H9 (cell line): ENCODE measurements at regions not wholly inside any gene's neighbourhood (a gene's known extent, or its start where the extent isn't known, plus 50 kb on each side); places are given as distances from the start of the nearest gene placed in this dataset.

ENCODE experiments used
- DNase-seq: peaks from one replicate; pipeline ENCODE4 v3.0.0-alpha.2; 2017
- H2AFZ ChIP-seq: one replicate; pipeline ENCODE4 v1.6.1; 2013; ENCODE audit warnings: mild to moderate bottlenecking, low read length, control low read depth, moderate library complexity
- H2AK5ac ChIP-seq: 2 replicates; pipeline ENCODE4 v1.6.1; 2013; ENCODE audit warnings: low read length, control low read depth, mixed read lengths; ENCODE audit not compliant: insufficient read length
- H2BK120ac ChIP-seq: one replicate; pipeline ENCODE4 v1.6.1; 2013; ENCODE audit warnings: low read depth, mild to moderate bottlenecking, low read length, control low read depth, inconsistent platforms; ENCODE audit not compliant: poor library complexity, severe bottlenecking
- H2BK12ac ChIP-seq: 2 replicates; pipeline ENCODE4 v1.6.1; 2013; ENCODE audit warnings: low read length, control low read depth, mixed read lengths, low read depth; ENCODE audit not compliant: insufficient read length
- H2BK15ac ChIP-seq: 2 replicates; pipeline ENCODE4 v1.6.1; 2013; ENCODE audit warnings: low read depth, low read length, control low read depth
- H2BK20ac ChIP-seq: one replicate; pipeline ENCODE4 v1.6.1; 2013; ENCODE audit warnings: low read depth, mild to moderate bottlenecking, low read length, control low read depth, inconsistent platforms; ENCODE audit not compliant: poor library complexity, severe bottlenecking
- H2BK5ac ChIP-seq: 2 replicates; pipeline ENCODE4 v1.6.1; 2013; ENCODE audit warnings: low read length, control low read depth, mixed read lengths; ENCODE audit not compliant: insufficient read length
- H3K14ac ChIP-seq: 2 replicates; pipeline ENCODE4 v1.6.1; 2013; ENCODE audit warnings: low read length, control low read depth; ENCODE audit not compliant: insufficient read depth
- H3K18ac ChIP-seq: 2 replicates; pipeline ENCODE4 v1.6.1; 2013; ENCODE audit warnings: low read depth, mild to moderate bottlenecking, mixed read lengths, low read length, control low read depth; ENCODE audit not compliant: insufficient read length
- H3K23ac ChIP-seq: 2 replicates; pipeline ENCODE4 v1.6.1; 2013; ENCODE audit warnings: low read length, control low read depth, mixed read lengths, low read depth; ENCODE audit not compliant: insufficient read length
- H3K23me2 ChIP-seq: 2 replicates; pipeline ENCODE4 v1.6.1; 2013; ENCODE audit warnings: low read depth, mild to moderate bottlenecking, mixed read lengths, low read length, control low read depth; ENCODE audit not compliant: insufficient read length, poor library complexity, severe bottlenecking
- H3K27ac ChIP-seq: 2 replicates; pipeline ENCODE4 v1.5.1; 2013; ENCODE audit warnings: low read length, control low read depth, mixed read lengths, low read depth; ENCODE audit not compliant: insufficient read length
- H3K27me3 ChIP-seq: 2 replicates; pipeline ENCODE4 v1.6.1; 2013; ENCODE audit warnings: low read length, control low read depth, inconsistent platforms; ENCODE audit not compliant: insufficient read depth
- H3K4ac ChIP-seq: 2 replicates; pipeline ENCODE4 v1.6.1; 2013; ENCODE audit warnings: low read depth, mild to moderate bottlenecking, control low read depth, inconsistent platforms, low read length, moderate library complexity
- H3K4me1 ChIP-seq: 2 replicates; pipeline ENCODE4 v1.6.1; 2013; ENCODE audit warnings: low read length, control low read depth, inconsistent platforms; ENCODE audit not compliant: insufficient read depth
- H3K4me2 ChIP-seq: 2 replicates; pipeline ENCODE4 v1.6.1; 2013; ENCODE audit warnings: low read length, control low read depth, mixed read lengths; ENCODE audit not compliant: insufficient read length, insufficient read depth
- H3K56ac ChIP-seq: 2 replicates; pipeline ENCODE4 v1.6.1; 2013; ENCODE audit warnings: low read depth, mild to moderate bottlenecking, mixed read lengths, low read length, control low read depth; ENCODE audit not compliant: insufficient read length
- H3K79me1 ChIP-seq: 2 replicates; pipeline ENCODE4 v1.6.1; 2013; ENCODE audit warnings: low read depth, mild to moderate bottlenecking, moderate library complexity, low read length, control low read depth, inconsistent platforms; ENCODE audit not compliant: insufficient read depth, poor library complexity, severe bottlenecking
- H3K79me2 ChIP-seq: 2 replicates; pipeline ENCODE4 v1.6.1; 2013; ENCODE audit warnings: low read length, control low read depth, inconsistent platforms; ENCODE audit not compliant: insufficient read depth
- H3K9ac ChIP-seq: 2 replicates; pipeline ENCODE4 v1.6.1; 2013; ENCODE audit warnings: low read length, control low read depth, mixed read lengths; ENCODE audit not compliant: insufficient read length; ENCODE audit errors: extremely low read depth
- H3K9me3 ChIP-seq: one replicate; pipeline ENCODE4 v1.6.1; 2013; ENCODE audit warnings: low read depth, low read length, inconsistent platforms; ENCODE audit not compliant: control insufficient read depth
- H3T11ph ChIP-seq: one replicate; pipeline ENCODE4 v1.6.1; 2013; ENCODE audit warnings: mild to moderate bottlenecking, low read length, control low read depth, inconsistent platforms
- H4K20me1 ChIP-seq: one replicate; pipeline ENCODE4 v1.6.1; 2013; ENCODE audit not compliant: control insufficient read depth, insufficient read length, insufficient read depth
- H4K5ac ChIP-seq: 2 replicates; pipeline ENCODE4 v1.6.1; 2013; ENCODE audit warnings: low read depth, mild to moderate bottlenecking, mixed read lengths, low read length, control low read depth; ENCODE audit not compliant: insufficient read length
- H4K8ac ChIP-seq: replicated peaks from 2 replicates; pipeline ENCODE4 v1.6.1; 2013; ENCODE audit warnings: low read length, control low read depth, mixed read lengths, low read depth; ENCODE audit not compliant: insufficient read length
- H4K91ac ChIP-seq: 2 replicates; pipeline ENCODE4 v1.6.1; 2013; ENCODE audit warnings: low read depth, mild to moderate bottlenecking, moderate library complexity, mixed read lengths, low read length, control low read depth; ENCODE audit not compliant: insufficient read length
- H3K27ac Mint-ChIP-seq, 3 experiments: 2 replicates in 2 of 3; 3 replicates in 1 of 3; pipeline ENCODE4 v1.8.0; 2020 to 2021; ENCODE audit warnings: mixed read lengths in 3 of 3, mild to moderate bottlenecking in 1 of 3, moderate library complexity in 1 of 3
- H3K27me3 Mint-ChIP-seq: 2 replicates; pipeline ENCODE4 v1.8.0; 2021; ENCODE audit warnings: low read depth, mild to moderate bottlenecking, moderate library complexity, mixed read lengths
- H3K36me3 Mint-ChIP-seq, 3 experiments: 2 replicates in 2 of 3; 3 replicates in 1 of 3; pipeline ENCODE4 v1.8.0; 2020 to 2021; ENCODE audit warnings: low read depth in 3 of 3, mixed read lengths in 3 of 3; ENCODE audit not compliant: insufficient read depth in 1 of 3
- H3K4me1 Mint-ChIP-seq, 2 experiments: 2 replicates each; pipeline ENCODE4 v1.8.0; 2020; ENCODE audit warnings: mixed read lengths in 2 of 2
- H3K4me3 Mint-ChIP-seq, 2 experiments: 2 replicates in 1 of 2; 3 replicates in 1 of 2; pipeline ENCODE4 v1.8.0; 2020 to 2021; ENCODE audit warnings: mild to moderate bottlenecking in 2 of 2, mixed read lengths in 2 of 2, moderate library complexity in 1 of 2
- H3K9me3 Mint-ChIP-seq, 2 experiments: 2 replicates in 1 of 2; 3 replicates in 1 of 2; pipeline ENCODE4 v1.8.0; 2020; ENCODE audit warnings: mild to moderate bottlenecking in 2 of 2, mixed read lengths in 2 of 2, moderate library complexity in 1 of 2
- CTCF ChIP-seq: fragments of 200-600 bp; sonication (generic); conservative IDR thresholded peaks from 3 replicates; pipeline ENCODE4 v1.8.0; 2021; ENCODE audit warnings: antibody characterized with exemption, mild to moderate bottlenecking
- WGBS: extraction: QIAGEN DNeasy Blood & Tissue Kit; methylation state at CpG from one replicate; pipeline ENCODE4 v1.1.7; 2013; ENCODE audit warnings: missing lambda C conversion rate, low lambda C conversion rate, mixed read lengths; ENCODE audit not compliant: insufficient read length; ENCODE audit errors: extremely low coverage; 5-methylcytosine and 5-hydroxymethylcytosine counted together

GRCh38 chr2:100217323-100217722 is 74.9 kb upstream of the AFF3 start:
- H3K9me3 Mint-ChIP-seq, result no peaks in the 10 kb centered on the region
- Histone ChIP-seq H3K79me2 (no peaks in the 10 kb centered on the region), H2BK12ac (no peak overlapping the region), H4K8ac (no peak overlapping the region), H3K56ac (no peak overlapping the region), H3K14ac (no peak overlapping the region), H3K4me2 (no peak overlapping the region), H3K27ac (no peak overlapping the region), H3K23me2 (no peaks in the 10 kb centered on the region), H3T11ph (no peak overlapping the region), H3K23ac (no peak overlapping the region), H3K9ac (no peak overlapping the region), H3K4ac (no peak overlapping the region), H3K27me3 (no peaks in the 10 kb centered on the region), H4K5ac (no peak overlapping the region), H4K91ac (no peak overlapping the region), H2BK15ac (no peak overlapping the region), H4K20me1 (no peaks in the 10 kb centered on the region), H2AK5ac (no peak overlapping the region), H2BK120ac (no peak overlapping the region), H2AFZ (no peak overlapping the region), H2BK20ac (no peak overlapping the region), H3K18ac (no peak overlapping the region), H3K9me3 (no peaks in the 10 kb centered on the region), H3K79me1 (no peaks in the 10 kb centered on the region), H3K4me1 (no peaks in the 10 kb centered on the region), H2BK5ac (no peak overlapping the region)
- H3K4me3 Mint-ChIP-seq, result no peak overlapping the region
- no peaks in the 10 kb centered on the region for H3K4me1 Mint-ChIP-seq
- WGBS, result no CpG with 5 or more reads among the region's 6 CpGs
- DNase-seq, result no peak
- H3K27ac Mint-ChIP-seq, result no peak overlapping the region
- no peaks in the 10 kb centered on the region; a peak in 1 of 7 replicates for H3K36me3 Mint-ChIP-seq
- peaks cover 12% of the 10 kb centered on the region for H3K27me3 Mint-ChIP-seq
- TF ChIP-seq CTCF, result no peak
